ENCODE measurements at regions not wholly inside any gene's neighbourhood (a gene's known extent, or its start where the extent isn't known, plus 50 kb on each side); places are given as distances from the start of the nearest gene placed in this dataset.

DNA sequence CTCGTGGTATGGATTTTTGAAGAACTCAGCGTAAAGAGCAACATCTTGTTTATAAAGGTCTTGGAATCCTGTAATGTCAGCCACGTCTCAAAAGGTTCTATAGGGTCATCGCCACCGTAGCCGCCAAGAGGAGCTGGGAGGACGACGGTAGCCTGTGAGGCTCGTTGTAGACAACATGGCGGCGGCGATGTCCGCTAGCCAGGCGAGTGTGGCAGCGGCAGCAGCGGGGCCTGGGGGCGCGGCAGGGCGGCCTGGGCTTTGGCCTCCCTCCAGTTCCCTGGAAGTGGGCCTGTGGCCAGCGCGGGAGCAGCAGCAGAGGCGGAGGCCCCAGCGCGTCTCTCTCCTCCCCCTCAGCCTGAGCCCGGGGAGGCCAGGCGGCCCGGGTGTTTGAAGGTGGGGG lies 143.5 kb upstream of the PBDC1 start:
- Histone ChIP-seq H3K4me2 (ENCODE audit: low read depth, low read length) (no peak overlapping the region), H3K36me3 (ENCODE audit: control insufficient read depth, insufficient read depth, low read length) (no peaks in the 10 kb centered on the region), H2BK5ac (ENCODE audit: low read depth, low read length, poor library complexity, severe bottlenecking) (no peak overlapping the region), H3K4me3 (ENCODE audit: insufficient read depth, low read depth, low read length) (no peak overlapping the region), H3K27ac (ENCODE audit: insufficient read depth, low read length) (no peak overlapping the region), H2AK5ac (ENCODE audit: low read depth, low read length) (no peak overlapping the region), H3K23ac (ENCODE audit: low read depth, low read length) (no peak overlapping the region), H2BK20ac (ENCODE audit: low read depth, low read length) (no peak overlapping the region), H3K56ac (ENCODE audit: extremely low read depth, insufficient read depth, low read length) (no peak overlapping the region), H2AK9ac (replicated peaks; ENCODE audit: low read depth, low read length, poor library complexity) (no peak overlapping the region), H3K27me3 (ENCODE audit: control insufficient read depth, insufficient read depth, low read length) (no peaks in the 10 kb centered on the region), H2BK15ac (ENCODE audit: low read depth, low read length) (no peak overlapping the region), H3K4me1 (ENCODE audit: control insufficient read depth, insufficient read depth, low read length) (no peaks in the 10 kb centered on the region), H3K9ac (ENCODE audit: low read depth, low read length) (no peak overlapping the region), H3K9me3 (ENCODE audit: control insufficient read depth, insufficient read depth, low read length) (peaks cover 2% of the 10 kb centered on the region), H2AFZ (replicated peaks; ENCODE audit: low read length, poor library complexity) (no peak overlapping the region), H3K79me1 (ENCODE audit: low read depth in 1 of 2, low read length in 2 of 2) (no peaks in the 10 kb centered on the region), H3K4ac (ENCODE audit: low read depth, low read length) (no peak overlapping the region), H4K8ac (ENCODE audit: low read depth in 2 of 2, low read length in 2 of 2) (no peak overlapping the region), H2BK120ac (ENCODE audit: low read depth, low read length) (no peak overlapping the region), H3K18ac (ENCODE audit: low read depth, low read length) (no peak overlapping the region), H4K20me1 (ENCODE audit: insufficient read depth, low read length) (no peaks in the 10 kb centered on the region), H3K14ac (replicated peaks; ENCODE audit: low read depth, low read length) (no peak overlapping the region), H4K5ac (ENCODE audit: low read depth, low read length) (no peak overlapping the region), H4K91ac (ENCODE audit: insufficient read depth, low read depth, low read length) (no peak overlapping the region), H3K9me1 (ENCODE audit: insufficient read depth, low read length) (no peaks in the 10 kb centered on the region)
- no TSS peak for BruUV-seq (replicated peaks)
- ChIA-PET POLR2A (ENCODE audit: unreplicated experiment) (no interaction called here), CTCF (no interaction called here)
- no peak for TF ChIP-seq RAD21 (IDR thresholded peaks at IDR 0.05; ENCODE audit: low read length)
- no peak for TF ChIP-seq CEBPB (IDR thresholded peaks at IDR 0.05; ENCODE audit: low read depth, low read length)
- no peak for TF ChIP-seq NFE2L2 (IDR thresholded peaks at IDR 0.05; ENCODE audit: low read depth, low read length)
- TF ChIP-seq SMC3 (IDR thresholded peaks at IDR 0.05; ENCODE audit: low read depth, low read length), result no peak
- no peak for TF ChIP-seq MXI1 (IDR thresholded peaks at IDR 0.05; ENCODE audit: borderline replicate concordance, low read depth, low read length)
- no peak for TF ChIP-seq CTCF (conservative IDR thresholded peaks at IDR 0.05; ENCODE audit: low read depth, low read length)
- TF ChIP-seq MAZ (IDR thresholded peaks at IDR 0.05; ENCODE audit: borderline replicate concordance, low read depth, low read length), result no peak
- TF ChIP-seq, protein P1, sequence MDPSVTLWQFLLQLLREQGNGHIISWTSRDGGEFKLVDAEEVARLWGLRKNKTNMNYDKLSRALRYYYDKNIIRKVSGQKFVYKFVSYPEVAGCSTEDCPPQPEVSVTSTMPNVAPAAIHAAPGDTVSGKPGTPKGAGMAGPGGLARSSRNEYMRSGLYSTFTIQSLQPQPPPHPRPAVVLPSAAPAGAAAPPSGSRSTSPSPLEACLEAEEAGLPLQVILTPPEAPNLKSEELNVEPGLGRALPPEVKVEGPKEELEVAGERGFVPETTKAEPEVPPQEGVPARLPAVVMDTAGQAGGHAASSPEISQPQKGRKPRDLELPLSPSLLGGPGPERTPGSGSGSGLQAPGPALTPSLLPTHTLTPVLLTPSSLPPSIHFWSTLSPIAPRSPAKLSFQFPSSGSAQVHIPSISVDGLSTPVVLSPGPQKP (IDR thresholded peaks at IDR 0.05; ENCODE audit: borderline replicate concordance, low read depth, low read length), result no peak
- no peak for TF ChIP-seq RFX5 (IDR thresholded peaks at IDR 0.05; ENCODE audit: low read depth, low read length)
- TF ChIP-seq CHD1 (IDR thresholded peaks at IDR 0.05; ENCODE audit: low read depth, low read length), result no peak
- TF ChIP-seq RCOR1 (IDR thresholded peaks at IDR 0.05; ENCODE audit: insufficient replicate concordance, low read length), result no peak
- TF ChIP-seq POLR2A (IDR thresholded peaks at IDR 0.05; ENCODE audit: low read depth, low read length), result no peak
- no peak for TF ChIP-seq MAFK (IDR thresholded peaks at IDR 0.05; ENCODE audit: low read depth, low read length)
- TF ChIP-seq BHLHE40 (IDR thresholded peaks at IDR 0.05; ENCODE audit: low read depth, low read length), result no peak
- ATAC-seq (ENCODE audit: low read depth) (no peak), DNase-seq (no peak)
- dilution Hi-C loops (cut with HindIII; ENCODE audit: low sequenced_read_pairs, unreplicated experiment) (no loop called here), in situ Hi-C loops (cut with MboI; ENCODE audit: low sequenced_read_pairs) (no loop called here), intact Hi-C loops (cut with micrococcal nuclease) (no loop called here)
- WGBS, 2 experiments (ENCODE audit: extremely low coverage in 2 of 2, insufficient read length in 1 of 2), result 52% methylated on average over 7 of the region's 27 CpGs; no CpG with 5 or more reads in 1 of the 2 experiments

All from IMR-90 (cell line).